ENCODE measurements at regions not wholly inside any gene's neighbourhood (a gene's known extent, or its start where the extent isn't known, plus 50 kb on each side); places are given as distances from the start of the nearest gene placed in this dataset.

- no peaks in the 10 kb centered on the region for H3K36me3 ChIP-seq
- 94% methylated on average over 5 of the region's 5 CpGs for WGBS
- no peak for DNase-seq (ENCODE audit: low spot score)
- no peaks in the 10 kb centered on the region for H3K9me3 ChIP-seq
- H3K27me3 ChIP-seq (replicated peaks; ENCODE audit: insufficient read depth), result no peaks in the 10 kb centered on the region
- no peak overlapping the region for H3K27ac ChIP-seq
- intact Hi-C loops (cut with DNase I), result no loop called here
- TF ChIP-seq CTCF (IDR thresholded peaks at IDR 0.05) (no peak), POLR2AphosphoS5 (IDR thresholded peaks at IDR 0.05) (no peak), POLR2A (IDR thresholded peaks at IDR 0.05) (no peak)
- no peaks in the 10 kb centered on the region for H3K4me1 ChIP-seq (replicated peaks)
- no peak overlapping the region for H3K4me3 ChIP-seq
These were observed 50.1 kb upstream of the IGFBP3 start for GRCh38 chr7:45971171-45971570.
